ENCODE measurements at regions not wholly inside any gene's neighbourhood (a gene's known extent, or its start where the extent isn't known, plus 50 kb on each side); places are given as distances from the start of the nearest gene placed in this dataset.

DNA sequence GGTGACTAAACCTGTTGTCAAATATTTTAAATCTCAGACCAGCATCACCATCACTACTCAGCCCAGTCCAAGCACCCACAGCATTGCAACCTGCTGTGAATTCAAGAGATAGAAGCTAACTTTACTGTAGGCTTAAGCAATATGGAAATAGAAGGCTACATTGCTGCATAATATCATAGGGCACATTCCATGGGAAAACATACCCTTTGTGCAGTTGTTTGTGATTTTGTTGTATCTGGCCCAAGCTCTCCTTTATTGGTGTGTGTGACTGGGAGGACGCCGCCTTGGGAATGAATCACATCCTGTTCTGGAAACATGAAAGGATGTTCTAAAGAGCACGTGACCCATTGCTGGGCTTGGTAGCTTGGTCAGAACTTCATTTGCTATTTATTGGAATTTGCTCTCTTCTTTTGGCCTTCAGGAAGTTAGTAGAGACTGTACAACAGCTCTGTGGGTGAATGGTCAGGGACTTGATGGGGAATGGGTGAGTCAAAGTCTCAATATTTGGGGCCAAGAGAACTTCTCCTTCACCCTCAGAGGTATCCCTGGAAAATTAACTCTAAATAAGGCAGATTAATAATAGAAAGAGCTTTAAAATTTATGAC lies 106.8 kb upstream of the SERPINE2 start (continued):
- no peak for TF ChIP-seq SIN3A (conservative IDR thresholded peaks at IDR 0.05 in 1 of 2, IDR thresholded peaks at IDR 0.05 in 1 of 2; ENCODE audit: low read depth in 1 of 2, low read length in 2 of 2)
